ENCODE measurements at regions not wholly inside any gene's neighbourhood (a gene's known extent, or its start where the extent isn't known, plus 50 kb on each side); places are given as distances from the start of the nearest gene placed in this dataset.

- no peak overlapping the region for H3K4me3 ChIP-seq (ENCODE audit: low read depth, low read length)
- no peak for DNase-seq (ENCODE audit: low read depth)
- no peak for TF ChIP-seq CTCF (IDR thresholded peaks at IDR 0.05; ENCODE audit: insufficient read depth, low read depth, low read length)
Measured at GRCh38 chr19:30233375-30233774, 138.8 kb upstream of the ZNF536 start.

GRCh38 chr19:30235946-30236345, 136.2 kb upstream of the ZNF536 start:
- H3K4me3 ChIP-seq (ENCODE audit: low read depth, low read length): no peak overlapping the region
- DNase-seq (ENCODE audit: low read depth): no peak
- TF ChIP-seq CTCF (IDR thresholded peaks at IDR 0.05; ENCODE audit: insufficient read depth, low read depth, low read length): no peak

GRCh38 chr19:30236587-30236986, 135.6 kb upstream of the ZNF536 start:
- no peak for DNase-seq (ENCODE audit: low read depth)
- no peak overlapping the region for H3K4me3 ChIP-seq (ENCODE audit: low read depth, low read length)
- TF ChIP-seq CTCF (IDR thresholded peaks at IDR 0.05; ENCODE audit: insufficient read depth, low read depth, low read length): no peak

GRCh38 chr19:30237140-30237539, 135.0 kb upstream of the ZNF536 start:
- no peak for TF ChIP-seq CTCF (IDR thresholded peaks at IDR 0.05; ENCODE audit: insufficient read depth, low read depth, low read length)
- DNase-seq (ENCODE audit: low read depth): no peak
- no peak overlapping the region for H3K4me3 ChIP-seq (ENCODE audit: low read depth, low read length)

- no peak for TF ChIP-seq CTCF (IDR thresholded peaks at IDR 0.05; ENCODE audit: insufficient read depth, low read depth, low read length)
- H3K4me3 ChIP-seq (ENCODE audit: low read depth, low read length): no peak overlapping the region
- no peak for DNase-seq (ENCODE audit: low read depth)
Measured at GRCh38 chr19:30240904-30241695, 131.1 kb upstream of the ZNF536 start.

- TF ChIP-seq CTCF (IDR thresholded peaks at IDR 0.05; ENCODE audit: insufficient read depth, low read depth, low read length): no peak
- H3K4me3 ChIP-seq (ENCODE audit: low read depth, low read length): no peak overlapping the region
- no peak for DNase-seq (ENCODE audit: low read depth)
Measured at GRCh38 chr19:30244533-30244932, 127.7 kb upstream of the ZNF536 start.
